Upper lobe of left lung (tissue), 6 donors: ENCODE measurements at regions not wholly inside any gene's neighbourhood (a gene's known extent, or its start where the extent isn't known, plus 50 kb on each side); places are given as distances from the start of the nearest gene placed in this dataset.
A peak's percentile ranks its signal among the peaks of the same experiment; 100 is the strongest.
"Not testable (repeated sequence)": the region's sequence is repeated elsewhere in the genome, so short reads cannot be mapped to it uniquely, and the experiment has no call there.

ENCODE experiments used
- ATAC-seq, 2 donors: fragments of 200-7000 bp; cut with Tn5 transposase; one replicate each; pipeline ENCODE4 v1.9.1; 2022; ENCODE audit warnings: mild to moderate bottlenecking in 2 of 2, moderate library complexity in 2 of 2; ENCODE audit not compliant: low FRiP score in 2 of 2
- DNase-seq, 2 donors: peaks; one replicate each; pipeline ENCODE4 v3.0.0-alpha.2; 2019 to 2020
- H3K27ac ChIP-seq, 4 donors: fragments of 200-600 bp; sonication (generic); one replicate each; pipeline ENCODE4 v1.5.1; 2016 to 2019
- H3K27me3 ChIP-seq, 4 donors: fragments of 200-600 bp; sonication (generic); one replicate each; pipeline ENCODE4 v1.5.1; 2017 to 2019
- H3K36me3 ChIP-seq, 4 donors: fragments of 200-600 bp; sonication (generic); one replicate each; pipeline ENCODE4 v1.5.1; 2016 to 2019
- H3K4me1 ChIP-seq, 4 donors: fragments of 200-600 bp; sonication (generic); one replicate each; pipeline ENCODE4 v1.5.1; 2018 to 2019
- H3K4me3 ChIP-seq, 4 donors: fragments of 200-600 bp; sonication (generic); one replicate each; pipeline ENCODE4 v1.5.1; 2017 to 2019; ENCODE audit warnings: mild to moderate bottlenecking in 2 of 4, moderate library complexity in 1 of 4
- H3K9me3 ChIP-seq, 4 donors: fragments of 200-600 bp; sonication (generic); one replicate each; pipeline ENCODE4 v1.5.1; 2018 to 2019
- CTCF ChIP-seq, 6 experiments: fragments of 450-650 bp in 4 of 6; fragments of 200-600 bp in 2 of 6; sonication (generic) in 2 of 6; IDR thresholded peaks; one replicate each; pipeline ENCODE4 v1.5.1; 2016 to 2019; ENCODE audit warnings: antibody characterized with exemption in 6 of 6
- EP300 ChIP-seq, 4 donors: sonication (generic); formaldehyde crosslinking; IDR thresholded peaks; one replicate each; pipeline ENCODE4 v1.5.1; 2017; ENCODE audit warnings: antibody characterized with exemption in 4 of 4, control low read depth in 2 of 4
- POLR2A ChIP-seq, 4 donors: fragments of 450-650 bp; IDR thresholded peaks; one replicate each; pipeline ENCODE4 v1.5.1; 2016 to 2017; ENCODE audit warnings: antibody characterized with exemption in 4 of 4, mild to moderate bottlenecking in 2 of 4
- POLR2AphosphoS5 ChIP-seq, 2 donors: sonication (generic); formaldehyde crosslinking; IDR thresholded peaks; one replicate each; pipeline ENCODE4 v1.5.1; 2017; ENCODE audit warnings: antibody characterized with exemption in 2 of 2
- WGBS, 2 donors: methylation state at CpG; one replicate each; pipeline ENCODE4 v1.1.5; 2017 to 2018; 5-methylcytosine and 5-hydroxymethylcytosine counted together
- donor health status: DM: no; HTN: no; CAD: no; lungs with moderate emphysema.
- donor health status: DM: no; HTN: yes; CAD: no; lungs with severe emphysema.

GRCh38 chr7:51927738-51928137 is 611.1 kb upstream of the COBL start:
- Histone ChIP-seq H3K27ac (no peak overlapping the region), H3K4me1 (no peaks in the 10 kb centered on the region), H3K4me3 (no peak overlapping the region), H3K27me3 (no peaks in the 10 kb centered on the region), H3K9me3 (no peaks in the 10 kb centered on the region), H3K36me3 (no peaks in the 10 kb centered on the region)
- WGBS, 2 donors = 78 to 82% methylated on average over 6 of the region's 6 CpGs
- ATAC-seq (no peak), DNase-seq (no peak)
- TF ChIP-seq POLR2A (IDR thresholded peaks at IDR 0.05) = no peak
- no peak for TF ChIP-seq EP300 (IDR thresholded peaks at IDR 0.05)
- TF ChIP-seq POLR2AphosphoS5 (IDR thresholded peaks at IDR 0.05) = no peak
- no peak for TF ChIP-seq CTCF (IDR thresholded peaks at IDR 0.05)

GRCh38 chr7:51918581-51918980 is 602.0 kb upstream of the COBL start:
- DNase-seq (no peak), ATAC-seq (no peak)
- Histone ChIP-seq H3K36me3 (no peaks in the 10 kb centered on the region), H3K4me1 (no peaks in the 10 kb centered on the region), H3K27ac (no peak overlapping the region), H3K9me3 (peaks cover 0 to 3% (median 0%) of the 10 kb centered on the region in 4 donors), H3K4me3 (no peak overlapping the region), H3K27me3 (no peaks in the 10 kb centered on the region)
- TF ChIP-seq POLR2AphosphoS5 (IDR thresholded peaks at IDR 0.05) (no peak), EP300 (IDR thresholded peaks at IDR 0.05) (no peak), CTCF (IDR thresholded peaks at IDR 0.05) (no peak), POLR2A (IDR thresholded peaks at IDR 0.05) (no peak)
- 72 to 73% methylated on average over 3 of the region's 3 CpGs for WGBS, 2 donors

GRCh38 chr7:51901489-51901840 is 584.9 kb upstream of the COBL start:
- TF ChIP-seq POLR2A (IDR thresholded peaks at IDR 0.05) (no peak), POLR2AphosphoS5 (IDR thresholded peaks at IDR 0.05) (no peak), EP300 (IDR thresholded peaks at IDR 0.05) (no peak), CTCF (IDR thresholded peaks at IDR 0.05) (no peak)
- no peaks in the 10 kb centered on the region for H3K36me3 ChIP-seq
- H3K4me1 ChIP-seq = no peaks in the 10 kb centered on the region
- ATAC-seq (no peak), DNase-seq (peak in 1 of 2 donors; percentile 61)
- H3K27ac ChIP-seq = no peak overlapping the region
- 93 to 94% methylated on average over 12 to 13 of the region's 13 CpGs for WGBS, 2 donors
- H3K4me3 ChIP-seq = no peak overlapping the region
- H3K9me3 ChIP-seq = no peaks in the 10 kb centered on the region
- no peaks in the 10 kb centered on the region for H3K27me3 ChIP-seq

DNA sequence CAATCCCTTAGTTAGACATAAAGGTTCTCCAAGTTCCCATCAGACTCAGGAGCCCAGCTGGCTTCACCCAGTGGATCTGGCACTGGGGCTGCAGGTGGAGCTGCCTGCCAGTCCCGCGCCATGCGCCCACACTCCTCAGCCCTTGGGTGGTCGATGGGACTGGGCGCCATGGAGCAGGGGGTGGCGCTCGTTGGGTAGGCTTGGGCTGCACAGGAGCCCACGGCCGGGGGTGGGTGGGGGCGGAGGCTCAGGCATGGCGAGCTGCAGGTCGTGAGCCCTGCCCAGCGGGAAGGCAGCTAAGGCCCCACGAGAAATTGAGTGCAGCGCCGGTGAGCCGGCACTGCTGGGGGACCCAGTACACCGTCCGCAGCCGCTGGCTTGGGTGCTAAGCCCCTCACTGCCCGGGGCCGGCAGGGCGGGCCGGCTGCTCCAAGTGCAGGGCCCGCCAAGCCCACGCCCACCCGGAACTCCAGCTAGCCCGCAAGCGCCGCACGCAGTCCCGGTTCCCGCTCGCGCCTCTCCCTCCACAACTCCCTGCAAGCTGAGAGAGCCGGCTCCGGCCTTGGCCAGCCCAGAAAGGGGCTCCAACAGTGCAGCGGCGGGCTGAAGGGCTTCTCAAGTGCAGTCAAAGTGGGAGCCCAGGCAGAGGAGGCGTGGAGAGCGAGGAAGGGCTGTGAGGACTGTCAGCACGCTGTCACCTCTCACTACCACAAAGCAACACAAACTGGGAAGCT is 584.3 kb upstream of the COBL start:
- H3K27ac ChIP-seq, H3K4me1 ChIP-seq, H3K36me3 ChIP-seq, H3K9me3 ChIP-seq, ATAC-seq, H3K4me3 ChIP-seq, H3K27me3 ChIP-seq: not testable (repeated sequence)
- WGBS, 2 donors = 91 to 94% methylated on average over 17 to 26 of the region's 42 CpGs
- DNase-seq = peak in 1 of 2 donors; percentile 66

DNA sequence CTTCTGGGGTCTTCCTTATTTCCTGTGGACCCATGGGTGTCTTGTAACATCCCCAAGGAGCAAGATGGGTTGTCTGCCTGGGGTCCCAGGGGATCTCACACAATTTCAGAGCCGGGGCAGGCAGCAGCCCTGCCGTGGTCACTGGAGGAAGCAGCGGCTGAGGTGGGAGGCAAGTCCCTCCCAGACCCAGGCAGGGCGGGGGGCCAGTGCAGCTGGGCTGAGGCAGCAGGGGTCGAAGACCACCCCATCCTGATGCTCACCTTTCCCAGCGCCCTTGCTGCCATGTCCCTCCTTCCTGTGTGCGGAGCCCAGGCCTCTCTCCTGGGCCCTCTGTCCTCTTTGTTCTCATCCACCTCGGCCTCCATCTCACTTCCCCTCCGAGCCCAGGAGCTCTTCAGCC is 583.0 kb upstream of the COBL start:
- Histone ChIP-seq H3K27me3 (no peaks in the 10 kb centered on the region), H3K27ac (no peak overlapping the region), H3K4me3 (no peak overlapping the region), H3K36me3 (no peaks in the 10 kb centered on the region), H3K4me1 (no peaks in the 10 kb centered on the region), H3K9me3 (no peaks in the 10 kb centered on the region)
- DNase-seq (peak in 1 of 2 donors; percentile 49), ATAC-seq (peak in 1 of 2 donors; percentile 24)
- TF ChIP-seq POLR2A (IDR thresholded peaks at IDR 0.05) (no peak), EP300 (IDR thresholded peaks at IDR 0.05) (no peak), POLR2AphosphoS5 (IDR thresholded peaks at IDR 0.05) (no peak), CTCF (IDR thresholded peaks at IDR 0.05) (no peak)
- 83 to 92% methylated on average over 8 to 9 of the region's 9 CpGs for WGBS, 2 donors
